Kidney (tissue), 13 donors: ENCODE measurements at regions not wholly inside any gene's neighbourhood (a gene's known extent, or its start where the extent isn't known, plus 50 kb on each side); places are given as distances from the start of the nearest gene placed in this dataset.

Source experiments
- DNase-seq, 5 donors: peaks; one replicate each; pipeline ENCODE4 v3.0.0-alpha.2; 2013 to 2020
- FAIRE-seq: peaks from 2 replicates; lab custom pipeline; 2012; peaks lifted over from hg19 to GRCh38; lab: Jason Lieb, UNC
- H3K27ac ChIP-seq, 2 donors: one replicate each; pipeline ENCODE4 v1.7.0; 2013; ENCODE audit warnings: low read depth in 2 of 2, low read length in 2 of 2, inconsistent platforms in 1 of 2
- H3K27me3 ChIP-seq: one replicate; pipeline ENCODE4 v1.7.1; 2013; ENCODE audit warnings: low read length, inconsistent platforms; ENCODE audit not compliant: control insufficient read depth, insufficient read depth
- H3K36me3 ChIP-seq, 3 donors: one replicate each; pipeline versions ENCODE4 v1.7.0 to v1.7.1; 2013; ENCODE audit warnings: low read length in 3 of 3, control low read depth in 1 of 3, inconsistent platforms in 1 of 3; ENCODE audit not compliant: insufficient read depth in 3 of 3, control insufficient read depth in 2 of 3
- H3K4me1 ChIP-seq, 3 donors: one replicate each; pipeline versions ENCODE4 v1.7.0 to v1.7.1; 2013; ENCODE audit warnings: low read length in 3 of 3, inconsistent platforms in 1 of 3, low read depth in 1 of 3; ENCODE audit not compliant: control insufficient read depth in 2 of 3, insufficient read depth in 2 of 3
- H3K4me3 ChIP-seq, 3 donors: one replicate each; pipeline versions ENCODE4 v1.7.0 to v1.8.1; 2013; ENCODE audit warnings: low read length in 3 of 3, control low read depth in 1 of 3, inconsistent platforms in 1 of 3
- H3K9ac ChIP-seq, 3 donors: one replicate each; pipeline versions ENCODE4 v1.7.0 to v1.7.1; 2013; ENCODE audit warnings: low read length in 3 of 3, control low read depth in 1 of 3, inconsistent platforms in 1 of 3
- H3K9me3 ChIP-seq, 3 donors: one replicate each; pipeline versions ENCODE4 v1.7.0 to v1.7.1; 2013; ENCODE audit warnings: low read length in 3 of 3, control low read depth in 1 of 3, inconsistent platforms in 1 of 3; ENCODE audit not compliant: control insufficient read depth in 2 of 3, insufficient read depth in 1 of 3
- intact Hi-C: fragments of 100-400 bp; cut with DNase I; formaldehyde crosslinking; loops from one replicate; pipeline ENCODE4 v1.11.1; 2022
- TF ChIP-seq, protein P1 (sequence below): IDR thresholded peaks from 3 replicates; pipeline ENCODE4 v1.5.1; 2012; ENCODE audit warnings: mild to moderate bottlenecking, moderate library complexity, borderline replicate concordance; ENCODE audit not compliant: insufficient read depth; ENCODE audit errors: extremely low read depth
- donor health status: control.
- donor health status: control.
- donor health status: control.
- donor health status: control.
- donor health status: control.
- donor health status: DM: yes; HTN: yes; CAD: no.
- donor health status: Normal renal cell carcinoma (clear cell type).

DNA sequence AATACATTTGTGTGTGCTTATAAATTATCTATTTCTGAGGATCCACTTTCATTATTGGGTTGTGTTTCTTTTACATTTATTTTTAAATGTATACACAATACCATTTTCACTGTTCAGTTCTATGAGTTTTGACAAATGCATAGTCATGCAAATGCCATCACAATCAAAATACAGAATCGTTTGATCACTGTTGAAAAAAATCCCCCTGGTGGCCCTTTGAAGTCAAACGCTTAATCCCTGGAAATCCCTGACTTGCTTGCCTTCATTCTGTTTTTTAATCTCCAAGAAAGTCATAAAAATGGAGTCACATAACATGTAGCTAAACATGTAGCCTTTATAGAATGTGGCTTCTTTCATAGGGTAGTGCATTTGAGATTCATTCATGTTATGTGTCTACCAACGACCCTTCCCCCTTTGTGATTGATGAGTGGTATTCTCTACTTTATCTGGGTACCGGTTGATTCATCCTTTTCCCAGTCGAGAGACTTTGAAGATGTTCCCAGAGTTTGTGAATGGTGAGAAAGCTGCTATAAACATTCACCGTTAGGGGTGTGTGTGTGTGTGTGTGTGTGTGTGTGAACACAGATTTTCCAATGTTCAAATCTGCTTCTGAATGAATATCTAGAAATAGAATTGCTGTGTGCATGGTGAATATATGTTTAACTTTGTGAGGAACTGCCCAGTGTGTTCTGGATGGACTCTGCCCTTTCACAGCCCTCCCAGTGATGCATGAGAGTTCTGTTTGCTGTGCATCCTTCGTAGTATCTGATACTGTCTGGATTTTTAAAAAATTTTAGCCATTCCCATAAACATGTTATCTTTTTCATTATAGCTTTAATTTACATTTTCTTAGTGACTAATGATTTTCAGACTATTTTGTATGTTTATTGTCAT is 173.6 kb downstream of the GALR1 start:
- TF ChIP-seq, protein P1, sequence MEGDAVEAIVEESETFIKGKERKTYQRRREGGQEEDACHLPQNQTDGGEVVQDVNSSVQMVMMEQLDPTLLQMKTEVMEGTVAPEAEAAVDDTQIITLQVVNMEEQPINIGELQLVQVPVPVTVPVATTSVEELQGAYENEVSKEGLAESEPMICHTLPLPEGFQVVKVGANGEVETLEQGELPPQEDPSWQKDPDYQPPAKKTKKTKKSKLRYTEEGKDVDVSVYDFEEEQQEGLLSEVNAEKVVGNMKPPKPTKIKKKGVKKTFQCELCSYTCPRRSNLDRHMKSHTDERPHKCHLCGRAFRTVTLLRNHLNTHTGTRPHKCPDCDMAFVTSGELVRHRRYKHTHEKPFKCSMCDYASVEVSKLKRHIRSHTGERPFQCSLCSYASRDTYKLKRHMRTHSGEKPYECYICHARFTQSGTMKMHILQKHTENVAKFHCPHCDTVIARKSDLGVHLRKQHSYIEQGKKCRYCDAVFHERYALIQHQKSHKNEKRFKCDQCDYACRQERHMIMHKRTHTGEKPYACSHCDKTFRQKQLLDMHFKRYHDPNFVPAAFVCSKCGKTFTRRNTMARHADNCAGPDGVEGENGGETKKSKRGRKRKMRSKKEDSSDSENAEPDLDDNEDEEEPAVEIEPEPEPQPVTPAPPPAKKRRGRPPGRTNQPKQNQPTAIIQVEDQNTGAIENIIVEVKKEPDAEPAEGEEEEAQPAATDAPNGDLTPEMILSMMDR, result no peak
- no peaks in the 10 kb centered on the region for H3K4me1 ChIP-seq
- H3K27ac ChIP-seq, result no peak overlapping the region
- no peaks in the 10 kb centered on the region for H3K9me3 ChIP-seq
- H3K27me3 ChIP-seq, result no peaks in the 10 kb centered on the region
- H3K36me3 ChIP-seq, result no peaks in the 10 kb centered on the region
- no peak overlapping the region for H3K9ac ChIP-seq
- FAIRE-seq (no peak), DNase-seq (no peak)
- intact Hi-C loops, result no loop called here
- no peak overlapping the region for H3K4me3 ChIP-seq

DNA sequence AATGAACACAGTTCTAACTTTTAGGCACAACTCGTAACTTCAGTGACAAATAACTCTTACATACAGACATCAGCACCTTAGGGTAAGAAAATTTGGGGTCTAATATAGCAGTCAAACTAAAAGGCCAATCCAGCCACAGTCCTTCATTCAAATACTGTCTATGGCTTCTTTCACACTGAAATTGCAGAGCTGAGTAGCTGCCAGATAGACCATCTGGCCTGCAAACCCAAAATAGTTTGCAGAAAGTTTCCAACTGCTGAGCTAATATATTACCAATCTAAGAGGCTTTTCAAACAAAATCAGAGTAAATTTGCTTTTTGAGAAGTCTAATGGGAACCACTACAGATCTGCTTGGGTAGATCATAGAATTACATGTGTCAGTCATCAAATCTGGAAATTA is 183.4 kb downstream of the GALR1 start:
- intact Hi-C loops, result no loop called here
- DNase-seq, result no peak
- Histone ChIP-seq H3K36me3 (no peaks in the 10 kb centered on the region), H3K4me3 (no peak overlapping the region), H3K4me1 (no peaks in the 10 kb centered on the region), H3K27ac (no peak overlapping the region), H3K9me3 (no peaks in the 10 kb centered on the region), H3K27me3 (no peaks in the 10 kb centered on the region), H3K9ac (no peak overlapping the region)
- no peak for FAIRE-seq
- TF ChIP-seq, protein P1, result no peak

DNA sequence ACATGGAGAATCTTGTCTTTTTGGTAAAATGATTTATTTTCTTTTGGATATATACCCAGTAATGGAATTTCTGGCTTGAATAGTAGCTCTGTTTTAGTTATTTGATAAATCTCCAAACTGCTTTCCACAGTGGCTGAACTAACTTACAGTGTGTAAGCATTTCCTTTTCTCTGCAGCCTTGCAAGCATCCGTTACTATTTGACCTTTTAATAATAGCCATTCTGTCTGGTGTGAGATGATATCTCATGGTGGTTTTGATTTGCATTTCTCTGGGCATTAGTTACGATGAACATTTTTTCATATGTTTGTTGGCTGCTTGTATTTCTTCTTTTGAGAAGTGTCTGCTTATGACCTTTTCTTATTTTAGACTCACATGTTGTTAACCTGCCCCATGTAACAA is 190.2 kb downstream of the GALR1 start:
- H3K4me3 ChIP-seq, result no peak overlapping the region
- H3K9ac ChIP-seq, result no peak overlapping the region
- TF ChIP-seq, protein P1, result no peak
- H3K4me1 ChIP-seq, result no peaks in the 10 kb centered on the region
- FAIRE-seq (no peak), DNase-seq (no peak)
- intact Hi-C loops, result no loop called here
- H3K9me3 ChIP-seq, result no peaks in the 10 kb centered on the region
- no peak overlapping the region for H3K27ac ChIP-seq
- no peaks in the 10 kb centered on the region for H3K27me3 ChIP-seq
- no peaks in the 10 kb centered on the region for H3K36me3 ChIP-seq
